GM12892 (cell line): ENCODE measurements at regions not wholly inside any gene's neighbourhood (a gene's known extent, or its start where the extent isn't known, plus 50 kb on each side); places are given as distances from the start of the nearest gene placed in this dataset.
"Not testable (repeated sequence)": the region's sequence is repeated elsewhere in the genome, so short reads cannot be mapped to it uniquely, and the experiment has no call there.

Experiments
- DNase-seq: peaks from one replicate; pipeline ENCODE4 v3.0.0; 2011; ENCODE audit not compliant: insufficient read length
- FAIRE-seq: peaks from 2 replicates; lab custom pipeline; 2011; peaks lifted over from hg19 to GRCh38; lab: Jason Lieb, UNC
- POLR2A ChIP-seq: IDR thresholded peaks from 2 replicates; pipeline ENCODE4 v1.6.1; 2011; ENCODE audit warnings: low read depth, low read length, control low read depth
- POLR2AphosphoS5 ChIP-seq: IDR thresholded peaks from 2 replicates; pipeline ENCODE4 v1.6.1; 2011; ENCODE audit warnings: low read depth, low read length, control low read depth
- TAF1 ChIP-seq: IDR thresholded peaks from 2 replicates; pipeline ENCODE4 v1.6.1; 2011; ENCODE audit warnings: low read depth, mild to moderate bottlenecking, control low read depth, low read length, borderline replicate concordance

DNA sequence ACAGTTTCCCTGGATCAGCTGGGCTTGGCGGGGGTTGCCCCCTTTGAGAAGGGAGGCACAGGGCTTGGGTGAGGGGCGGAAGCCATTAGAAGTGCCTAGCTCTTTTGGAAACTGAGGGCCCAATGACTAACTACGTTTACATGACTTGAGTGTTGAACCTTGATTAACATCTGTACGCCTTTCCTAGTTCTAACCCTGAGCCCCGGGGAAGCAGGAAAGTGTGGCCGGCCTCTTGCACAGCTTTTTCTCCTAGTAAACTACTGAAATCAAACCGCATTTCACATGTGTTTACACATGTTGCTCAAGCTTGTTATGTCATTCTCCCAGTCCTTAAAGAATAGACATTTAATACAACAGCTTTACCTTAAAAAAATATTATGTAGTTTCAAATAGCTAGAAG lies 1356.4 kb upstream of the TMEM132C start:
- no peak for TF ChIP-seq POLR2AphosphoS5
- no peak for TF ChIP-seq POLR2A
- no peak for TF ChIP-seq TAF1
- DNase-seq, result no peak
- FAIRE-seq, result no peak

DNA sequence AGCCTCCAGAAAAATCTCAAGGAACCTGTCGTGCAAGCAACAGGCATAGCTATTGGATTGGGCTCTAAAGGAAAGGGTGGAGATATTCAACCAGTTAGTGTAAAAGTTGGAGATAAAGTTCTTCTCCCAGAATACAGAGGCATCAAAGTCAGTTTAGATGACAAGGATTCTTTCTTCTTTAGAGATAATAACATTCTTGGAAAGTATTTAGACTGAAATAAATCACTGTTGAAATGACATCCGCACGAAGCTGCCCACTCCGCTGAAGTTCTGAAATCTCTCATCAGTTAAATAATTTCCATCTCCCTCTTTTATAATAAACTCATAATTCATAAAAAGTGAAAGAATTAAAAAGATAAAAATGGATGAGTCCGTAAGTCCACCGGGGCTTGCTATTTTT lies 1354.9 kb upstream of the TMEM132C start:
- no peak for TF ChIP-seq POLR2A
- no peak for TF ChIP-seq TAF1
- TF ChIP-seq POLR2AphosphoS5, result no peak
- DNase-seq, result no peak
- FAIRE-seq, result no peak

DNA sequence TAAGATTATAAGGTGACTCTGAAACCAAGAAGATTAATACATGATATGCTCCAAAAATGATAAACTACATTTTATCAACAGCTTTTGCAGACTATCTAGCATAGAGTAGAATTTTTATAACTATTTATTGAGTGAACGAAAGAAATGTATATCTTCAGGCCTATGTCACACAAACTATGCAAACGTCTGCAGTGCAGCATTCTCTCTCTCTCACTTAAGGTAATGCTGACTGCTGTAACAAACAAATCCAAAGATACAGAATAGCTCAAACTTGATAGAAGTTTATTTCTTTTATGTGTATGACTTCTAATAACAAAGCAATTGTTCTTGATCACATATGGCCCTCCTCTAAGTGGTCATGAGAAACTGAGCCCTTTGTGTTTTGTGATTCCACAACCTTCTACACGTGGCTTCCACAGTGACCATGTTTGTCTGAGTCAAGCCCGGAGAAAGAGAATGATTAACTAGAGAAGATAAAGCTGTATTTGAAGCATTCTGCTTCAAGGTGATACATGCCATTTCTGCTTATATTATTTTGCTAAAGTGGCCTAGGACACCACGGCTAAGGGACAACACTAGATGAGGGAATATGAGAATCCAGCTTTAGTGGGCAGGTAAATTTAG lies 1352.7 kb upstream of the TMEM132C start:
- DNase-seq (no peak), FAIRE-seq (no peak)
- TF ChIP-seq POLR2AphosphoS5, result no peak
- no peak for TF ChIP-seq POLR2A
- no peak for TF ChIP-seq TAF1

DNA sequence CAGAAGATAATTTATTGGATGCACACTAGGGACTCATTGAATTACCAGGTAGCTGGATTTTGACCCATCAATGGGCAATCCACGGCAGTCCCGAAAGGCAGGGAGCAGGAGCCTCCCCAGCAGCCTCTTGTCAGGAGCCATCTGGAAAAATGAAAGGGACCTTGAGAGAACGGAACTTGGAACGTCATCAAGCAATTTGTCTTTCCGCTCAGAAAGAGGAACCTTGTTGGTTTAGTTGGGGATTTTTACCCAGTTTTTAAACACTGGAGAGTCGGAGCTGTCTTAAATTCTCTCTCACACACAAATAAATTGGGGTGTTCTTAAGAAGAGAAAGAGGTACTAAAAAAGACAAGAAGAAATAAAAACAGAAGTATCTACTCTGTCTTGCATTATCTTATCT lies 1351.7 kb upstream of the TMEM132C start:
- DNase-seq (no peak), FAIRE-seq (no peak)
- TF ChIP-seq POLR2A (no peak), TAF1 (no peak), POLR2AphosphoS5 (no peak)

DNA sequence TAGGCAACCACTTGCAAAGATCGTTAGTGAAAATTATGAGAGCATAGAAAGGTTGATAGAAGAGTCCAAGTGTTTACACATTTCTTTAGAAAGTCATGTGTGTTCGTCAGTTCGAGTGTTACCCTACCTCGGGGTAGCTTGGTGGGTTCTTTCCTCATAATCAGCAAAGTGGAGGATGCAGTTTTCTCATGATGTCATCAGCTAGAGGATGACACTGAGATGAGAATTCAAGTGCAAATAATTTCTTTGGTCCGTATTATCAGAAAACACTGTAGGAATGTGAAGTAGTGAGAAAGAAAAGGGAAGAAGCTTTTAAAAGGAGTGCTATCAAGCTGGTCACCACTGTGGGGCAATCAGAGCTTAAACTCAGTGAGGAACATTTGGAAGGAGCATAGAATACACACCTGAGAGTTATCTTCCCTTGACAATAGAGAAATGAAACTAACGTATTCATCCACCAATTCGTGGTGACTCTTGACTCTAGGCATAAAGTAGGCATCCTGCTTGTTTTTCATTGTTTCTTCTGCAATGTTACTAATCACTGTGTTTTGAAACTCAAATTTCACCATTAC lies 1340.9 kb upstream of the TMEM132C start:
- DNase-seq (no peak), FAIRE-seq (no peak)
- no peak for TF ChIP-seq TAF1
- TF ChIP-seq POLR2AphosphoS5, result no peak
- TF ChIP-seq POLR2A, result no peak

DNA sequence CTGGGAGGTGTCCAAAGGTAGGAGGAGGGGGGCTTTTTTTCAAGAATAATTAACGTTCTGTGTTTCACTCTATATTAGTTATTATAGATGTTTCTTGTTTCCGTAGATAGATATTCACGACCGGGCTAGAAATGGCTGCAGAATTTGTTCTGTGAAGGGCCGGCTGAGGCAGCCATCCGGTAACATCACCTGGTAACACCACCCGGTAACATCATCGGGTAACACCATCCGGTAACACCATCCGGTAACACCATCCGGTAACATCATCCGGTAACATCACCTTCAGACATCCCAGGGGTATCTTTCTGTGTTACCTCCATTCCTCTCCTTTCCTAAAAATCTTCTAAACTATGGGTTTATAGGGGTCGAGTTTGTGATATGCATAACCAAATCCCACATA lies 1336.7 kb upstream of the TMEM132C start:
- FAIRE-seq (no peak), DNase-seq (no peak)
- TF ChIP-seq POLR2AphosphoS5 (no peak), TAF1 (no peak), POLR2A (no peak)

DNA sequence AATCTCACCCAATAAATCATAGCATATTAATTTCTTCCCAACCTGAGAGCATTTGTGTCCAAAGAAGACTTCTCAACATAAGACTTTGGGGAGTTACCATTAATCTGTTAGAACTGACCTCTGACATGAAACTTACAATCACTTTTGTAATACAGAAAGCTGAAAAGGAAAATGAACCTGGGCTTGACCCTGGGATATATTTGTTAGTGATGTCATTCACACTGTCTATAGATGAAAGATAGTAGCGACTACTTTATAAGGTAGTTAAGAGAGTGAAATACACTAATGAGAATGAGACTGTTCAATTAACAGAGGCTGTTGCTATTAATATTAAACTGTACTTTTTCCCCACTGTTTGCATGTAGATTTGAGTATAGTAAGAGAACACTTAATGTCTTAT lies 1334.8 kb upstream of the TMEM132C start:
- FAIRE-seq (no peak), DNase-seq (no peak)
- TF ChIP-seq POLR2AphosphoS5 (no peak), POLR2A (no peak), TAF1 (no peak)

DNA sequence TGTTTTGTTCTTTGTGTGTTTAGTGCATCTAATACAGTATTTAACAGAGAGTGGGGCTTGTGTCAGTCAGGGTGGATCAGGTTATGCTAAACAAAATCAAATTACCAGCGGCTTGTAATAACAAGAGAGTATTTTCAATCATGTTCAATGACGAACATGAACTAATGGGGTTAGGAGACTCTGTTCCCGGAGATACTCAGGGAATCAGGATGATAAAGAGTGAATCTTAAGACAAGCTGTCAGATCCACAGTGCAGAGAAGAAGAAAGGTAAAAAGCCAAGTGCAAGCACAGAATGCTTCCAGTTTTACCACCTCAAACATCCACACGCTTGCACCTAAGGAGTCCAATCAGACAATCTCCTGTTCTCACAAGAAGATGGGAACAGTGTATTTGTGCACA lies 1331.5 kb upstream of the TMEM132C start:
- DNase-seq (no peak), FAIRE-seq (no peak)
- TF ChIP-seq TAF1, result no peak

DNA sequence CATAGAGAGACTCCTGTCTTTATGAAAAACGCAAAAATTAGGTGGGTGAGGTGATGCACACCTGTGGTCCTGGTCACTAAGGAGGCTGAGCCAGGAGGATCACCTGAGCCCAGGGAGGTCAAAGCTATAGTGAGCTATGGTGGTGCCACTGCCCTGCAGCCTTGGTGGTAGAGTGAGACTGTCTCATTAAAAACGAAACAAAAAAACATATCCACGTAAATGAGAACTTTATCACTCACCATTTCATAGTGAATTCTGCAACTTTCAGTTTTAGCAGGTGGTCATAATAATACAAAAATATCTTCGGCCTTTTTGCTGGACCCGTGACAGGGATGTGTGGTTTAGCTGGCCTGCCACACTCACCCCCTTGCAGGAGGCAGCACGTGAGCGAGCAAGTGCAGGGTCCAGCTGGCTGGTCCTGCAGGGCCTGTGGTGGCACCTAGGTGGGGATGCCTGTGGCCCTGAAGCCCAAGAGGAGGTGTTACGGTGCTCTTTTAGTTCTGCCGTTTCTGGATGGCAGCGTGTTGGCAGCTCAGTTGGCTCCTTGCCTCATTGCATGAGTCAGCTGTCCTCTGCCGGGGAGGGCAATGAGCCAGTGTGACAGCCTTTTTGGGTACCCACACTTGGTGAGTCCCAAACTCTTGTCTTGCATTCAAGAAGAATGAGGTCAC lies 1330.7 kb upstream of the TMEM132C start:
- DNase-seq, result no peak
- TF ChIP-seq POLR2A (no peak), POLR2AphosphoS5 (no peak), TAF1 (no peak)
- no peak for FAIRE-seq

DNA sequence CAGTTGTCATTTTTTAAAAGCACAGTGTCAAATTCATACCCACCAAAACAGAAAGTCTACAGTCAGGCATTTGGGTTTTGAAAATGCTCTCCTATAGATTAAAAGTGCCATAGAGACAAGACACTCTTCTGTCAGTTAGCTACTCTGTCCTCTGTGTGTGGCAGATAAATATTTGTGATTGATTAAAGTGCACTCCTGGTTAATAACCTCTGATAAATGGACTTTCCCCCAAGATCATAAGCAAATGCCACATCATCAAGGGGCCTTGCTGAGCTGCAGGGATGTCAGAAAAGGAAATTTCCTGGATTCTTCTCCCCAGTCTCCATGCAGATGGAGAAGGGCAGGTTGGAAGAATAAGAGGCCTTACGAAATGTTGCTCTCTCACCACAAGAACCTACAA lies 1329.5 kb upstream of the TMEM132C start:
- FAIRE-seq, result no peak
- TF ChIP-seq POLR2AphosphoS5 (no peak), TAF1 (no peak), POLR2A (no peak)

DNA sequence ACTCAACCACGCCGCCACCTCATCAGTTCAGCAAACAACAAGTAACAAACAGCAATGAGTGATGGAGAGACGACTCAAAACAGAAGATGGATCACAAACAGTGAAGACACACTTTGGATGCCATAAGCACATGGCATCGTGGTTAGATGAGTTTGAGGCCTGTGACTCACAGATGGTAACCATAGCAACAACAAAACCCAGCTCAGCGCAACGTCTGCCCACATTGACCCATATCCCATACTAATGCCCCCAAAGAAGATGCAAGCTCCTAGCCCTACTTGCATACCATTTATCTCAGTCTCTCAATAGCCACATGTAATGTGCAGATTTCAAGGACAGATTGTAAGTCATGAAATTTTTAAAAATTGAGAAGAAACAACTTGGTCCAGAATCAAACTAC lies 1322.3 kb upstream of the TMEM132C start:
- no peak for TF ChIP-seq TAF1
- no peak for TF ChIP-seq POLR2AphosphoS5
- no peak for TF ChIP-seq POLR2A
- no peak for DNase-seq
- no peak for FAIRE-seq

More for the DNA sequence above, 1329.5 kb upstream of the TMEM132C start:
- DNase-seq, result no peak

DNA sequence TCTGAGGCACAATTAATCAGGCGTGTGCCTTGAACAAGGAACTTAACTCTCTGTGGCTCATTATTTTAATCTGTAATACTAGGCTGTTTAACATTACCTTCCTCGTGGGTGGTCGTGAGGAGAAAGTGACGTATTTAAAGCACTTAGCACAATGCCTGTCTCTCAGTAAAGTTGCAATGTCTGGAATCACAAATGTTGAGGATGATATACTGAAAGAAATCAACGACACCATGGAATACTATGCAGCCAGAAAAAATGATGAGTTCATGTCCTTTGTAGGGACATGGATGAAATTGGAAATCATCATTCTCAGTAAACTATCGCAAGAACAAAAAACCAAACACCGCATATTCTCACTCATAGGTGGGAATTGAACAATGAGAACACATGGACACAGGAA lies 1320.0 kb upstream of the TMEM132C start:
- not testable (repeated sequence) for DNase-seq, FAIRE-seq

DNA sequence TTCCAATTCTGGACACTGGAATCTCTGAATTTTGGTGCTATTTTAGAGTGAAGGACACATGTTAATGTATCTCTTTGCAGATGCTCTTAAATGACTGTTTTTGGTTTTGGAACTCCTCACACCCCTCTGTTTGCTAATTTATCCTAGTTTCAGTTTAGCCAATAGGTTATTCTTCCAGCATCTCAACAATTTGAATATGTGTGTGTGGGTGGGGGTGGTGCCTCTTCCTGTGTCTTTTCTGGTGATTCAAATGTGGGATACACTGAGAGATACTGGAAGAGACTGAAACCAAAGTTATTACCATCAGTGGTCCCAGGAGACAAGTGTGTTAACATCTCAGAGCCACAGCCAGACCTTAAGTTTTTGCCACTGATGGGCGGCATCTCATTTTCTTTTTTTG lies 1317.4 kb upstream of the TMEM132C start:
- FAIRE-seq, result no peak
- TF ChIP-seq TAF1, result no peak
- no peak for DNase-seq
